Urothelium cell line (cell line): ENCODE measurements at regions not wholly inside any gene's neighbourhood (a gene's known extent, or its start where the extent isn't known, plus 50 kb on each side); places are given as distances from the start of the nearest gene placed in this dataset.
"Not testable (repeated sequence)": the region's sequence is repeated elsewhere in the genome, so short reads cannot be mapped to it uniquely, and the experiment has no call there.

Source experiments
- DNase-seq: peaks from one replicate; pipeline ENCODE4 v3.0.0; 2011; ENCODE audit warnings: low spot score, mixed read lengths
- FAIRE-seq: peaks from 2 replicates; lab custom pipeline; 2011; peaks lifted over from hg19 to GRCh38; lab: Jason Lieb, UNC

GRCh38 chr15:22257047-22258008 lies 177.0 kb downstream of the OR4M2 start:
- DNase-seq (no peak), FAIRE-seq (no peak)

DNA sequence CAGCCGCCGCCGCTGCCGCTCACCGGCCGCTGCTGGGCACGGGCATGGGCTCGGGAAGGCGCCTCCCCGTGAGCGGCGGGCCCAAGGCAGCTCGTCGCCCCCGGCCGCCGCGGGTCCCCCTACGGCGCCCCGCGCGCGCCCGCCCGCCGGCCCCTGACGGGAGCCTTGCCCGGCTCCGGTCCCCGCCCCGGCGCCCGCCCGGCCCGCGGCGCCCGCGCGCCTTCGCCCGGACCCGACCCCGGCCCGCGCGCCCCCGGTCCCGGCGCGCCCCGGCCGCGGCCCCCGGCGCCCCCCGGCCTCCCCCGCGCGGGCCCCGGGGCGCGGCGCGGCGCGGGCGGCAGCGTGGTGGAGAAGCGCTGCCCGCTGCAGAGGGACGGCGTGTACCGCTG lies 177.7 kb downstream of the OR4M2 start:
- FAIRE-seq, result no peak

DNA sequence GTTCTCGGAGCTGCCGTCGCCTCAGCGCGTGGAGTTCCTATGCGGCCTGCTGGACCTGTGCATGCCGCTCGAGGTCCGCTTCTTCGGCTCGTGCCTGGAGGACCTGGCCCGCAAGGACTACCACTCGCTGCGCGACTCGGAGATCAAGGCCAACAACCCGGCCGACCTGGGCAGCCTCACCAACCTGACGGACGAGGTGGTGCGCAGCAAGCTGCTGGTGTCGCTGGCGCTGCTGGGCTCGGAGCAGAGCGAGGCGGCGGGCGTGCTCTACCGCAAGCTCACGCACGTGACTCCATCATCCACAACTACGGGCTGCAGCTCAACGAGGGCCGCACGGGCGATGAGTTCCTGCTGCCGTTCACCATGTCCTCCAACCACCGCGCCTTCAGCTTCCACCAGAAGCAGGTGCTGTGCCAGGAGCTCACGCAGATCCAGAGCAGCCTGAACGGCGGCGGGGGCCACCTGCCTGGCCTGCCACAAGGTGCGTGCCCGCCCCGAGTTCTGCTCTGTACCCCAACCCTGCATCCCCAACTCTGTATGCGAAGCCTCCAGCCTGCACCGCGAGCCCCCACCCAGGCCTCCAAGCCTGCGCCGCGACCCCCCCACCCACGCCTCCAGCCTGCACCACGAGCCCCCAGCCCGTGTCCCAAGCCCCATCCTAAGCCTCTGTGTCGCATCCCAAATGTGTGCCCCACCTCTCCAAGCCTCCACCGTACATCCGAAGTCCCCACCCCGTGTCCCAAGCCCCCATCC lies 178.2 kb downstream of the OR4M2 start:
- no peak for FAIRE-seq

More for the DNA sequence above, 177.7 kb downstream of the OR4M2 start:
- DNase-seq, result no peak

GRCh38 chr15:22259151-22259750 lies 178.9 kb downstream of the OR4M2 start:
- not testable (repeated sequence) for DNase-seq, FAIRE-seq

More for the DNA sequence above, 178.2 kb downstream of the OR4M2 start:
- no peak for DNase-seq

- FAIRE-seq, result no peak
- no peak for DNase-seq
These were observed 179.6 kb downstream of the OR4M2 start for GRCh38 chr15:22259881-22260421.

- FAIRE-seq (no peak), DNase-seq (peak; percentile 14)
These were observed 182.3 kb downstream of the OR4M2 start for GRCh38 chr15:22262613-22263020.

- no peak for DNase-seq
These were observed 183.4 kb downstream of the OR4M2 start for GRCh38 chr15:22263738-22264137.

DNA sequence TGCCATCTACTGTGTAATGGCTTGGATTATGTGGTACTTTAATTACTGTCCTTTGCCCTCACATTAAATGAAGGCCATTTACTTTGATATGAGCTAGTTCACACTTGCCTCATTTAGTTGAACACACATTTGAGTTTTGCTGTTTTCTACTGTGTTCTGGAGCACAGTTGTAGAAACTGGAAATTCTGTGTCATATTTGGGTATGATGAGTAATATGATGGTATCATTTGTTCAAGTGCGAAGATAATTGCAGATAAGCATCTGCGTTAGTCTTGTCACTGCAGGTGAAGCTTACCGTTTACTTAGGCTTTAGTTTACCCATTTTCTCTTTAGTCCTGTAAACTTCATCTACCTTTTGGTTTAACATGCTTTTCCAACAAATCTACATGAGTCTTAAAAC lies 183.9 kb downstream of the OR4M2 start:
- FAIRE-seq, DNase-seq: not testable (repeated sequence)

More at GRCh38 chr15:22263738-22264137, 183.4 kb downstream of the OR4M2 start:
- no peak for FAIRE-seq

DNA sequence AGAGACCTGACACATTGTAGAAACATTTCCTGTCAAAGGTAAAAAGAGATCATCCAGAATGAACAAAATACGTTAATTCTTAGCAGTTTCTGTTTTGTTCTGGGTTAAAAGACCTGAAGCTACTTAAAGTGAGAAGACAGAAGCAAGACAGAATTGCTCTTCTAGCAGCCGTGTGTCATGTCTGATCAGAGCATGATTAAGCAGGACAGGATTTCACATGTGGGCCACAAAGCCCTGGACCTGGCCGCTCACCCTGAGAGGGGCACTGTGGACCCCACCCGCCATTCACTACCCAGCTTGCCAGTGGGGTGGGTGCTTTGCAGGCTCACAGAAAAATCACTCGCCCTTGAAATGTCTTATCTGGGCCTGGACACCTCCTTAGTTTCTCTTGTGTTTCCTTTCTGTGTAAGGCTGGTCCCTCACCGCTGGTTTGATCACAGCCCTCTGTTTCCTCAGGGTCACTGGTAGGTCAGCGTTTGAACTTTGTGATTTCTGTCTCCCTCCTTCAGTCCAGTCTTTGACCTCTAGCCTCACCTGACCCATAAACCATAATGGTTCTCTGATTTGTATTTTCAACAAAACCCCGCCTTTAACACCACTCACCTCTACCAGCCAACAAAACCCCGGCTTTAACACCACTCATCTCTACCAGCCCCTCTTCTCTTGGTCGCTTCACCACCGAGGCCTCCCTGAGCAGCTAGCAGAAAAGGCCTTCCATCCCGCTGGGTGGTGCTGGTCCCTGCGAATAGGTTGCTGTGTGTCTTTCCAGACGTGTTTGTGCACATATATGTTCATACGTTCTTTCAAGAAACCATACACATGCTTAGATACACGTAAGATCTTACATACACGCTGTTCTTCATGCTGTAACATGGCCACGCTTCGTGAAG lies 185.0 kb downstream of the OR4M2 start:
- DNase-seq, result no peak
- no peak for FAIRE-seq

GRCh38 chr15:22265970-22266369 lies 185.6 kb downstream of the OR4M2 start:
- DNase-seq, result no peak
- FAIRE-seq, result no peak

DNA sequence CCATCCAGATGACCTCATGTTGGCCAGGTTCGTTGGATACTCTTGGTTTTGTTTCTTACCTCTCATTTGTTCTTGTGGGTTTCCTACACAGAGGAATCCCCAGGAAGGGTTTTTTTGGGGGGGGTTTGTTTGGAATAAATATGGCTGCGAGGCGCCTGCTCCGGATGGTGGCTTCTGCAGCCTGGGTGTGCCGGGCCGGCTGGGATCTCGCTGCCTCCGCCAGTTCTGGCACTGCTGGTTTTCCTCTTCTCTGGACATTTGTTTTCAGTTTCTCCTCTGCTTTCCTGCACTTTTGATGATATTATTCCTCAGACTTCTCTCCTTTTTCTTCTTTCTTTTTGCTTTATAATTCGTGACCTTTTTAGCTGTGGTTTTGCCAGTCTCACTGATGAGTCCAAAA lies 187.4 kb downstream of the OR4M2 start:
- DNase-seq, result no peak
- FAIRE-seq, result no peak

- FAIRE-seq, DNase-seq: not testable (repeated sequence)
These were observed 187.9 kb downstream of the OR4M2 start for GRCh38 chr15:22268201-22268600.

GRCh38 chr15:22268654-22269053 lies 188.3 kb downstream of the OR4M2 start:
- DNase-seq, FAIRE-seq: not testable (repeated sequence)

- DNase-seq, FAIRE-seq: not testable (repeated sequence)
These were observed 186.2 kb upstream of the GOLGA6L22 start for GRCh38 chr15:22272286-22273160.

- FAIRE-seq, DNase-seq: not testable (repeated sequence)
These were observed 185.5 kb upstream of the GOLGA6L22 start for GRCh38 chr15:22273185-22273584.

DNA sequence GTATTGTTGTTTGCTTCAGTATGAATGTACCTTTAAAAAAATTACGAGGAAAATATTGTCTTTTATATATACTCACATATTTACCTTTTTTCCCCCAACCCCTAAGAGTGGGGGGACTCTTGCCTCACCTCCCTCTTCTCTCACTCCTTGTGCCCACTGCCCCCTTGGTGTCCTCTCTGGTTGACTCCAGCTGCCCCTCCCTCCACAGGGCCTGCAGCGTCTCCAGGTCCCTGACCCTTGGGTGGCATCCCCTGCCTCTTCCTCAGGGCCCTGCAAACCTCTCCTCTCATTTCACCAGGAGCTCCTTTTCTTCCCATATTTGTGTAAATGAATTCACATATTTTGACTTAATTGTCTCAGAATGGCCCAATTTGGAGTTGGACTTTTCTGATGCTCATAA lies 184.3 kb upstream of the GOLGA6L22 start:
- DNase-seq, FAIRE-seq: not testable (repeated sequence)

DNA sequence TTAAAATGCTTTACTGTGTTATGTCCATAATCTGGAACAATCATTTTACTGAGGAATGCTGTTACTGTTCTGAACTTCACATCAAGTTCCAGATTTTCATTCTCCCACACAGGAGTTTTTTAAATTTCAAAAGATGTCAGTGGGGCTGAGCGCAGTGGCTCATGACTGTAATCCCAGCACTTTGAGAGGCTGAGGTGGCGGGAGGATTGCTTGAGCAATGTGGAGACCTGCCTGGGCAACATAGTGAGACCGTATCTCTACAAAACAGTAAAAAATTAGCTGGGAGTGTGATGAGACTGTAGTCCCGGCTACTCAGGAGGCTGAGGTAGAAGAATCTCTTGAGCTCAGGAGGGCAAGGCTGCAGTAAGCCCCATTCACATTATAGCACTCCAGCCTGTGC lies 177.9 kb upstream of the GOLGA6L22 start:
- FAIRE-seq, DNase-seq: not testable (repeated sequence)

DNA sequence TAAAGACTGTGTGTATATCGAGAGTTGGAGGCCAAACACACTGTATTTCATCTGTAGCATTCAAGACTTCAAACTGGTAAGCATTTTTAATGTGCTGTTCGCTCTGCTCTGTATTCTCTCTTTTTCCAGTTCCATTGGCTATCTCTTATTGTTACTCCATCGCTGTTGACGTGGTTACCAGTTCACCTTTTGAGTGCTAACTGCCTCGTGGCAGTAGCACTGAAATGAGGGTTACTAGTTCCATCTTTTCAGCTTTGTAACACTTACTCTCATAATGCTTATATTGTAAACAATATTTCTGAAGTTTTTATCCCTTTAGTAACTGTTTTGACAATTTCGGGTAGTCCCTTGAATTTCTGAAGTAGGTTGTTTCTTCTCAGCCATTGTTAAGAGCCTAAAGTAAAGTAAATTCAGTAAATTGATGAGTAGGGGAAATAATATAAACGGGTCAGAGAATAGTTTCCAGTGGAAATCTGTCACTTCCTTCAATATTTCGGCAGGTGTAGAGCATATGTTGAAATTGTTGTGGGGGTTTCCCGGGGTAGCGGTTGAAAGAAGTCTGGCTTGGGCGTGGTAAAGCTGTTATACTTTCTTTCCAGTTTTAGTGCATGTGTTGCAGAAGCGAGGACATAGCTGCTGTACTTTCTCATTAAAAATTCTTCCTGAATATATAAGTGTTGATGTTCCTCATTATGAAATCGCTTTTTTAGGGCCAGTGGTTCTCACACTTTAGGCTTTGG lies 175.7 kb upstream of the GOLGA6L22 start:
- FAIRE-seq, DNase-seq: not testable (repeated sequence)
